Kidney (tissue), 13 donors: ENCODE measurements at regions not wholly inside any gene's neighbourhood (a gene's known extent, or its start where the extent isn't known, plus 50 kb on each side); places are given as distances from the start of the nearest gene placed in this dataset.

Source experiments
- DNase-seq, 5 donors: peaks; one replicate each; pipeline ENCODE4 v3.0.0-alpha.2; 2013 to 2020
- FAIRE-seq: peaks from 2 replicates; lab custom pipeline; 2012; peaks lifted over from hg19 to GRCh38; lab: Jason Lieb, UNC
- H3K27ac ChIP-seq, 2 donors: one replicate each; pipeline ENCODE4 v1.7.0; 2013; ENCODE audit warnings: low read depth in 2 of 2, low read length in 2 of 2, inconsistent platforms in 1 of 2
- H3K27me3 ChIP-seq: one replicate; pipeline ENCODE4 v1.7.1; 2013; ENCODE audit warnings: low read length, inconsistent platforms; ENCODE audit not compliant: control insufficient read depth, insufficient read depth
- H3K36me3 ChIP-seq, 3 donors: one replicate each; pipeline versions ENCODE4 v1.7.0 to v1.7.1; 2013; ENCODE audit warnings: low read length in 3 of 3, control low read depth in 1 of 3, inconsistent platforms in 1 of 3; ENCODE audit not compliant: insufficient read depth in 3 of 3, control insufficient read depth in 2 of 3
- H3K4me1 ChIP-seq, 3 donors: one replicate each; pipeline versions ENCODE4 v1.7.0 to v1.7.1; 2013; ENCODE audit warnings: low read length in 3 of 3, inconsistent platforms in 1 of 3, low read depth in 1 of 3; ENCODE audit not compliant: control insufficient read depth in 2 of 3, insufficient read depth in 2 of 3
- H3K4me3 ChIP-seq, 3 donors: one replicate each; pipeline versions ENCODE4 v1.7.0 to v1.8.1; 2013; ENCODE audit warnings: low read length in 3 of 3, control low read depth in 1 of 3, inconsistent platforms in 1 of 3
- H3K9ac ChIP-seq, 3 donors: one replicate each; pipeline versions ENCODE4 v1.7.0 to v1.7.1; 2013; ENCODE audit warnings: low read length in 3 of 3, control low read depth in 1 of 3, inconsistent platforms in 1 of 3
- H3K9me3 ChIP-seq, 3 donors: one replicate each; pipeline versions ENCODE4 v1.7.0 to v1.7.1; 2013; ENCODE audit warnings: low read length in 3 of 3, control low read depth in 1 of 3, inconsistent platforms in 1 of 3; ENCODE audit not compliant: control insufficient read depth in 2 of 3, insufficient read depth in 1 of 3
- CTCF ChIP-seq: IDR thresholded peaks from 3 replicates; pipeline ENCODE4 v1.5.1; 2012; ENCODE audit warnings: mild to moderate bottlenecking, moderate library complexity, borderline replicate concordance; ENCODE audit not compliant: insufficient read depth; ENCODE audit errors: extremely low read depth
- intact Hi-C: fragments of 100-400 bp; cut with DNase I; formaldehyde crosslinking; loops from one replicate; pipeline ENCODE4 v1.11.1; 2022
- donor health status: control.
- donor health status: control.
- donor health status: control.
- donor health status: control.
- donor health status: control.
- donor health status: DM: yes; HTN: yes; CAD: no.
- donor health status: Normal renal cell carcinoma (clear cell type).

- H3K36me3 ChIP-seq: no peaks in the 10 kb centered on the region
- no peaks in the 10 kb centered on the region for H3K4me1 ChIP-seq
- H3K9ac ChIP-seq: no peak overlapping the region
- no peak for FAIRE-seq
- H3K27ac ChIP-seq: no peak overlapping the region
- intact Hi-C loops: no loop called here
- no peak overlapping the region for H3K4me3 ChIP-seq
- no peaks in the 10 kb centered on the region for H3K27me3 ChIP-seq
- DNase-seq: no peak
- no peak for TF ChIP-seq CTCF
- H3K9me3 ChIP-seq: no peaks in the 10 kb centered on the region
Observed at GRCh38 chr6:3601570-3601969, 144.7 kb upstream of the SLC22A23 start.

DNA sequence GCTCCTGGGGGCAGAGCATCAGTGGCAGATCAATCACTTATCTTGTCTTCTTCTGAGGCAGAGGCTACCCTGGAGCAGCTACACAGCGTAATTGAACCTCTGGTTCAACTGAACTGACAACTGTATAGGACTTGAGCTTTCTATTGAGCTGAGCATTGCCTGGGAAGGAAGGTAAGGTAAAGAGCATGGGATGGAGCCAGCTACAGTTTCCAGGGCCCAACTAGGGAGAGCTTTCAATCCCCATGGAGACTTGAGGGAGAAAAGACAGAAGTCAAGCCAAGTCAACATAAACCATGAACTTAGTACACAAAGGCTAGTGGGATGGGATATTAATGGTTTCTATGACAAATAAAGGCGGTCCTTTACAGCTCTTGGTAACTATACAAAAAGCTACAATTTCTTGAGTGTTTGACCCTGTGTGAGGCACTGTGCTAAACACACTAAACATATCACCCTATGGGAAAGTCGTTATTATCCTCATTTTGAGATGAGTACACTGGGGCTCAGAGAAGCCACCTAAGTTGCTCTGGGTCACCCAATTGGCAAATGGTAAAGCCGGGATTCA, 140.7 kb upstream of the SLC22A23 start:
- H3K27ac ChIP-seq: no peak overlapping the region
- DNase-seq (no peak), FAIRE-seq (no peak)
- H3K9me3 ChIP-seq: no peaks in the 10 kb centered on the region
- no peak for TF ChIP-seq CTCF
- H3K27me3 ChIP-seq: no peaks in the 10 kb centered on the region
- H3K4me3 ChIP-seq: no peak overlapping the region
- intact Hi-C loops: no loop called here
- no peaks in the 10 kb centered on the region for H3K36me3 ChIP-seq
- no peaks in the 10 kb centered on the region for H3K4me1 ChIP-seq
- H3K9ac ChIP-seq: no peak overlapping the region

DNA sequence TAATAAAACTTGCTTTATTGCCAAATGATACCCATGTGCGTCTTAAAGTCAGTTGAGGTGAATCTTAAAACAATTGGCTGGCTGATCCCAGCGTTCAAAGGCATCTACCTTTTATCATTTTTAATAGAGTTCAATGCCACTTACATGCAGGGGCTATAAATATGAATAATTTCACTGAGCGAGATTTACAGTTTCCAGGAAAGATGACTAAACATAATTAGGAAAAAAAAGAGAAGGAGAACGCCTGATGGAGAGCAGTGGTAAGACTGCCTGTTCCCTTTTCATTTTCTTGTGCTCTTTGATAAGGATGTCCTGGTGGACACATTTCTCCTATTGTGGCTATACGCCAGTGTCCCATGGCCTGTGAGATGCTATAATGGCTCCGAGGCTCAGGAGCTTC, 139.9 kb upstream of the SLC22A23 start:
- Histone ChIP-seq H3K36me3 (no peaks in the 10 kb centered on the region), H3K9ac (no peak overlapping the region), H3K4me1 (no peaks in the 10 kb centered on the region), H3K9me3 (no peaks in the 10 kb centered on the region), H3K27ac (no peak overlapping the region), H3K4me3 (no peak overlapping the region), H3K27me3 (no peaks in the 10 kb centered on the region)
- no peak for FAIRE-seq
- no peak for DNase-seq
- TF ChIP-seq CTCF: no peak
- intact Hi-C loops: no loop called here

- FAIRE-seq (no peak), DNase-seq (no peak)
- Histone ChIP-seq H3K9ac (no peak overlapping the region), H3K36me3 (no peaks in the 10 kb centered on the region), H3K27me3 (no peaks in the 10 kb centered on the region), H3K4me3 (no peak overlapping the region), H3K27ac (no peak overlapping the region), H3K9me3 (no peaks in the 10 kb centered on the region), H3K4me1 (no peaks in the 10 kb centered on the region)
- no peak for TF ChIP-seq CTCF
- intact Hi-C loops: no loop called here
Observed at GRCh38 chr6:3594201-3594600, 137.4 kb upstream of the SLC22A23 start.
